Transverse colon (tissue), 3 donors: ENCODE measurements at regions not wholly inside any gene's neighbourhood (a gene's known extent, or its start where the extent isn't known, plus 50 kb on each side); places are given as distances from the start of the nearest gene placed in this dataset.

Experiments
- EP300 ChIP-seq: sonication (generic); formaldehyde crosslinking; IDR thresholded peaks from one replicate; pipeline ENCODE4 v1.6.1; 2017; ENCODE audit warnings: antibody characterized with exemption, low read depth
- POLR2A ChIP-seq: fragments of 450-650 bp; IDR thresholded peaks from one replicate; pipeline ENCODE4 v1.6.1; 2016; ENCODE audit warnings: antibody characterized with exemption, mild to moderate bottlenecking, moderate library complexity
- TF ChIP-seq, protein P1 (sequence below), 5 experiments: fragments of 200-600 bp in 3 of 5; fragments of 450-650 bp in 2 of 5; sonication (generic) in 3 of 5; IDR thresholded peaks; 1 replicate in 2 of 5; 2 replicates in 3 of 5; pipeline ENCODE4 v1.5.1; 2016 to 2017; ENCODE audit warnings: antibody characterized with exemption in 5 of 5, inconsistent platforms in 3 of 5, mild to moderate bottlenecking in 2 of 5, moderate library complexity in 1 of 5

DNA sequence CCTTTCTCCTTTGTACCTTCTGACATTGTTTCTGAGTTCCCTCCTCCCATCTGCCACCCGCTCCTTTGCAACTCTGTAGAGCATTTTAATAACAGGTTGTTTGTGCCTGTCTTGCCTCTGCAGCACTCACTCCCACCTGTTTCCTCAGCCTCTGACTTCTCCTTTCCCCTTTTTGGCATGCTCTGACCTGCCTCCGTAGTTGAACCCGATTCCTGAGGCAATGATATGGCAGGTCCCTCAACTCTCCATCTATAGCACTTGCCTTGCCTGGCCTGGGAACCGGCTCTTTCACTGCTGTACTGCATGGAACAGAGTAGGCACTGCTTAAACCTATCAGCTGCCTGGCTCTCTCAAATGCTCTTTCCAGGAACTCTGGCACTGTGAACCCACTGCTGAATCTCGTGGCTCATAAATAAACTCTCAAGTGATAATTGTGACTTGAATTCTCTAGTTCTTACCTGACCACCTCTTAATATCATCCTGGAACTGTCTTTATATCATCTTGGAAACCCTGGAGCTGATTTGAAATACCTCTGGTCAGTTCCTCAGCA, 50.3 kb downstream of the UTRN start:
- TF ChIP-seq, protein P1, sequence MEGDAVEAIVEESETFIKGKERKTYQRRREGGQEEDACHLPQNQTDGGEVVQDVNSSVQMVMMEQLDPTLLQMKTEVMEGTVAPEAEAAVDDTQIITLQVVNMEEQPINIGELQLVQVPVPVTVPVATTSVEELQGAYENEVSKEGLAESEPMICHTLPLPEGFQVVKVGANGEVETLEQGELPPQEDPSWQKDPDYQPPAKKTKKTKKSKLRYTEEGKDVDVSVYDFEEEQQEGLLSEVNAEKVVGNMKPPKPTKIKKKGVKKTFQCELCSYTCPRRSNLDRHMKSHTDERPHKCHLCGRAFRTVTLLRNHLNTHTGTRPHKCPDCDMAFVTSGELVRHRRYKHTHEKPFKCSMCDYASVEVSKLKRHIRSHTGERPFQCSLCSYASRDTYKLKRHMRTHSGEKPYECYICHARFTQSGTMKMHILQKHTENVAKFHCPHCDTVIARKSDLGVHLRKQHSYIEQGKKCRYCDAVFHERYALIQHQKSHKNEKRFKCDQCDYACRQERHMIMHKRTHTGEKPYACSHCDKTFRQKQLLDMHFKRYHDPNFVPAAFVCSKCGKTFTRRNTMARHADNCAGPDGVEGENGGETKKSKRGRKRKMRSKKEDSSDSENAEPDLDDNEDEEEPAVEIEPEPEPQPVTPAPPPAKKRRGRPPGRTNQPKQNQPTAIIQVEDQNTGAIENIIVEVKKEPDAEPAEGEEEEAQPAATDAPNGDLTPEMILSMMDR (IDR thresholded peaks at IDR 0.05): no peak
- TF ChIP-seq POLR2A (no peak), EP300 (no peak)
